ENCODE measurements at regions not wholly inside any gene's neighbourhood (a gene's known extent, or its start where the extent isn't known, plus 50 kb on each side); places are given as distances from the start of the nearest gene placed in this dataset.
"Not testable (repeated sequence)": the region's sequence is repeated elsewhere in the genome, so short reads cannot be mapped to it uniquely, and the experiment has no call there.

GRCh38 chr2:118425191-118425590 lies 336.9 kb downstream of the INSIG2 start:
- DNase-seq (ENCODE audit: low read depth in 3 of 3, low spot score in 1 of 3), result no peak

GRCh38 chr2:118423776-118424175 lies 335.5 kb downstream of the INSIG2 start:
- DNase-seq (ENCODE audit: low read depth in 3 of 3, low spot score in 1 of 3), result no peak

- DNase-seq (ENCODE audit: low read depth in 3 of 3, low spot score in 1 of 3), result no peak
Measured at GRCh38 chr2:118421648-118422047, 333.4 kb downstream of the INSIG2 start.

- no peak for DNase-seq (ENCODE audit: low read depth in 3 of 3, low spot score in 1 of 3)
Measured at GRCh38 chr2:118417406-118418120, 329.3 kb downstream of the INSIG2 start.

GRCh38 chr2:118415186-118415585 lies 326.9 kb downstream of the INSIG2 start:
- not testable (repeated sequence) for DNase-seq (ENCODE audit: low read depth in 3 of 3, low spot score in 1 of 3)

GRCh38 chr2:118403658-118404451 lies 315.6 kb downstream of the INSIG2 start:
- DNase-seq (ENCODE audit: low read depth in 3 of 3, low spot score in 1 of 3), result no peak

- no peak for DNase-seq (ENCODE audit: low read depth in 3 of 3, low spot score in 1 of 3)
Measured at GRCh38 chr2:118388771-118389170, 300.5 kb downstream of the INSIG2 start.

GRCh38 chr2:118387509-118387908 lies 299.2 kb downstream of the INSIG2 start:
- no peak for DNase-seq (ENCODE audit: low read depth in 3 of 3, low spot score in 1 of 3)

GRCh38 chr2:118386641-118387302 lies 298.5 kb downstream of the INSIG2 start:
- DNase-seq (ENCODE audit: low read depth in 3 of 3, low spot score in 1 of 3), result no peak

- no peak for DNase-seq (ENCODE audit: low read depth in 3 of 3, low spot score in 1 of 3)
Measured at GRCh38 chr2:118380915-118381653, 292.8 kb downstream of the INSIG2 start.

- DNase-seq (ENCODE audit: low read depth in 3 of 3, low spot score in 1 of 3), result no peak
Measured at GRCh38 chr2:118375907-118376485, 287.7 kb downstream of the INSIG2 start.

GRCh38 chr2:118374974-118375755 lies 286.9 kb downstream of the INSIG2 start:
- no peak for DNase-seq (ENCODE audit: low read depth in 3 of 3, low spot score in 1 of 3)

- no peak for DNase-seq (ENCODE audit: low read depth in 3 of 3, low spot score in 1 of 3)
Measured at GRCh38 chr2:118372886-118373830, 284.9 kb downstream of the INSIG2 start.

GRCh38 chr2:118371515-118371914 lies 283.2 kb downstream of the INSIG2 start:
- no peak for DNase-seq (ENCODE audit: low read depth in 3 of 3, low spot score in 1 of 3)

GRCh38 chr2:118369521-118369920 lies 281.2 kb downstream of the INSIG2 start:
- not testable (repeated sequence) for DNase-seq (ENCODE audit: low read depth in 3 of 3, low spot score in 1 of 3)

GRCh38 chr2:118363604-118364003 lies 275.3 kb downstream of the INSIG2 start:
- DNase-seq (ENCODE audit: low read depth in 3 of 3, low spot score in 1 of 3), result no peak

- DNase-seq (ENCODE audit: low read depth in 3 of 3, low spot score in 1 of 3), result no peak
Measured at GRCh38 chr2:118356051-118356450, 267.8 kb downstream of the INSIG2 start.

GRCh38 chr2:118351796-118352195 lies 263.5 kb downstream of the INSIG2 start:
- no peak for DNase-seq (ENCODE audit: low read depth in 3 of 3, low spot score in 1 of 3)

GRCh38 chr2:118350621-118351020 lies 262.4 kb downstream of the INSIG2 start:
- DNase-seq (ENCODE audit: low read depth in 3 of 3, low spot score in 1 of 3), result no peak

All from stimulated activated CD4-positive, alpha-beta T cell treated with anti-CD3 and anti-CD28 coated beads, TNF-alpha, amount 100 ng/mL, for 1 hour (primary cell).